Body of pancreas (tissue), 4 donors: ENCODE measurements at regions not wholly inside any gene's neighbourhood (a gene's known extent, or its start where the extent isn't known, plus 50 kb on each side); places are given as distances from the start of the nearest gene placed in this dataset.

ENCODE experiments used
- ATAC-seq: fragments of 150-250 bp; one replicate; pipeline ENCODE4 v1.9.1; 2016
- DNase-seq, 4 donors: peaks; one replicate each; pipeline ENCODE4 v3.0.0-alpha.2; 2019
- H3K27ac ChIP-seq, 4 donors: fragments of 200-600 bp; sonication (generic); 1 replicate in 3 of 4; 2 replicates in 1 of 4; pipeline versions ENCODE4 v1.5.1 to v1.6.1; 2016 to 2019; ENCODE audit warnings: mild to moderate bottlenecking in 1 of 4, mixed read lengths in 1 of 4, moderate library complexity in 1 of 4
- H3K27me3 ChIP-seq, 2 donors: fragments of 200-600 bp; sonication (generic); one replicate each; pipeline ENCODE4 v1.6.0; 2016; ENCODE audit warnings: mild to moderate bottlenecking in 1 of 2
- H3K36me3 ChIP-seq, 2 donors: fragments of 200-600 bp; sonication (generic); replicated peaks in 1 of 2; 2 replicates each; pipeline ENCODE4 v1.5.1; 2016; ENCODE audit warnings: low read depth in 2 of 2; ENCODE audit not compliant: insufficient read depth in 1 of 2
- H3K4me1 ChIP-seq: fragments of 200-600 bp; sonication (generic); one replicate; pipeline ENCODE4 v1.6.0; 2016
- H3K4me3 ChIP-seq, 2 donors: fragments of 200-600 bp; sonication (generic); 1 replicate in 1 of 2; 2 replicates in 1 of 2; pipeline ENCODE4 v1.5.1; 2016 to 2019
- H3K9me3 ChIP-seq, 3 donors: fragments of 200-600 bp; sonication (generic); 1 replicate in 2 of 3; 2 replicates in 1 of 3; pipeline ENCODE4 v1.5.1; 2016
- CTCF ChIP-seq, 7 experiments: fragments of 450-650 bp in 4 of 7; fragments of 200-600 bp in 3 of 7; sonication (generic) in 3 of 7; IDR thresholded peaks; one replicate each; pipeline ENCODE4 v1.5.1; 2016 to 2019; ENCODE audit warnings: antibody characterized with exemption in 7 of 7
- POLR2A ChIP-seq, 3 donors: fragments of 450-650 bp; IDR thresholded peaks; one replicate each; pipeline ENCODE4 v1.6.1; 2016; ENCODE audit warnings: antibody characterized with exemption in 3 of 3, mild to moderate bottlenecking in 2 of 3
- WGBS, 2 donors: methylation state at CpG; one replicate each; pipeline ENCODE4 v1.1.5; 2017; 5-methylcytosine and 5-hydroxymethylcytosine counted together
- intact Hi-C: fragments of 100-400 bp; cut with DNase I; formaldehyde crosslinking; loops from one replicate; pipeline ENCODE4 v1.15.1; 2023

GRCh38 chr1:79431340-79431739, 424.8 kb upstream of the ADGRL4 start:
- H3K4me3 ChIP-seq: no peak overlapping the region
- no peaks in the 10 kb centered on the region for H3K27me3 ChIP-seq
- H3K9me3 ChIP-seq: no peaks in the 10 kb centered on the region
- ATAC-seq (no peak), DNase-seq (no peak)
- no peak overlapping the region for H3K27ac ChIP-seq
- 43 to 47% methylated on average over 2 of the region's 2 CpGs for WGBS, 2 donors
- no peaks in the 10 kb centered on the region for H3K4me1 ChIP-seq
- H3K36me3 ChIP-seq: no peaks in the 10 kb centered on the region
- TF ChIP-seq CTCF (IDR thresholded peaks at IDR 0.05) (no peak), POLR2A (IDR thresholded peaks at IDR 0.05) (no peak)
- intact Hi-C loops: no loop called here

GRCh38 chr1:79430437-79430836, 423.9 kb upstream of the ADGRL4 start:
- H3K27me3 ChIP-seq: no peaks in the 10 kb centered on the region
- H3K9me3 ChIP-seq: no peaks in the 10 kb centered on the region
- H3K27ac ChIP-seq: no peak overlapping the region
- no peaks in the 10 kb centered on the region for H3K36me3 ChIP-seq
- H3K4me3 ChIP-seq: no peak overlapping the region
- no peak for TF ChIP-seq CTCF (IDR thresholded peaks at IDR 0.05)
- TF ChIP-seq POLR2A (IDR thresholded peaks at IDR 0.05): no peak
- WGBS, 2 donors: 35 to 47% methylated on average over 11 of the region's 11 CpGs
- intact Hi-C loops: no loop called here
- ATAC-seq: no peak
- DNase-seq: no peak
- H3K4me1 ChIP-seq: no peaks in the 10 kb centered on the region

GRCh38 chr1:79422726-79423125, 416.2 kb upstream of the ADGRL4 start:
- no peaks in the 10 kb centered on the region for H3K36me3 ChIP-seq
- DNase-seq: no peak
- H3K4me3 ChIP-seq: no peak overlapping the region
- intact Hi-C loops: no loop called here
- TF ChIP-seq POLR2A (IDR thresholded peaks at IDR 0.05): no peak
- no peak for TF ChIP-seq CTCF (IDR thresholded peaks at IDR 0.05)
- H3K4me1 ChIP-seq: no peaks in the 10 kb centered on the region
- H3K27me3 ChIP-seq: no peaks in the 10 kb centered on the region
- 53 to 58% methylated on average over 2 of the region's 2 CpGs for WGBS, 2 donors
- ATAC-seq: no peak
- H3K27ac ChIP-seq: no peak overlapping the region
- H3K9me3 ChIP-seq: no peaks in the 10 kb centered on the region

- no peaks in the 10 kb centered on the region for H3K4me1 ChIP-seq
- no peaks in the 10 kb centered on the region for H3K27me3 ChIP-seq
- H3K27ac ChIP-seq: no peak overlapping the region
- H3K36me3 ChIP-seq: no peaks in the 10 kb centered on the region
- no peaks in the 10 kb centered on the region for H3K9me3 ChIP-seq
- no peak overlapping the region for H3K4me3 ChIP-seq
- 54% methylated on average over 2 of the region's 2 CpGs for WGBS, 2 donors
- TF ChIP-seq CTCF (IDR thresholded peaks at IDR 0.05) (no peak), POLR2A (IDR thresholded peaks at IDR 0.05) (no peak)
- ATAC-seq (no peak), DNase-seq (no peak)
- intact Hi-C loops: no loop called here
These were observed 392.0 kb upstream of the ADGRL4 start for GRCh38 chr1:79398501-79398900.

GRCh38 chr1:79396901-79397300, 390.4 kb upstream of the ADGRL4 start:
- ATAC-seq (no peak), DNase-seq (no peak)
- Histone ChIP-seq H3K9me3 (no peaks in the 10 kb centered on the region), H3K4me3 (no peak overlapping the region), H3K27ac (no peak overlapping the region), H3K4me1 (no peaks in the 10 kb centered on the region), H3K27me3 (no peaks in the 10 kb centered on the region), H3K36me3 (no peaks in the 10 kb centered on the region)
- TF ChIP-seq POLR2A (IDR thresholded peaks at IDR 0.05): no peak
- no peak for TF ChIP-seq CTCF (IDR thresholded peaks at IDR 0.05)
- 54 to 57% methylated on average over 2 of the region's 2 CpGs for WGBS, 2 donors
- intact Hi-C loops: no loop called here
